Fibroblast of gingiva (primary cell): ENCODE measurements at regions not wholly inside any gene's neighbourhood (a gene's known extent, or its start where the extent isn't known, plus 50 kb on each side); places are given as distances from the start of the nearest gene placed in this dataset.
"Not testable (repeated sequence)": the region's sequence is repeated elsewhere in the genome, so short reads cannot be mapped to it uniquely, and the experiment has no call there.

ENCODE experiments used
- DNase-seq: peaks from one replicate; pipeline ENCODE4 v3.0.0-alpha.2; 2011; ENCODE audit warnings: low read depth

- DNase-seq: no peak
Observed at GRCh38 chr2:60356346-60356745, 197.1 kb downstream of the BCL11A start.

GRCh38 chr2:60355849-60356261, 197.6 kb downstream of the BCL11A start:
- DNase-seq: no peak

- no peak for DNase-seq
Observed at GRCh38 chr2:60354713-60355112, 198.7 kb downstream of the BCL11A start.

- no peak for DNase-seq
Observed at GRCh38 chr2:60353863-60354262, 199.6 kb downstream of the BCL11A start.

GRCh38 chr2:60353406-60353800, 200.1 kb downstream of the BCL11A start:
- DNase-seq: no peak

GRCh38 chr2:60352491-60353405, 200.7 kb downstream of the BCL11A start:
- DNase-seq: no peak

GRCh38 chr2:60351802-60352201, 201.7 kb downstream of the BCL11A start:
- no peak for DNase-seq

- no peak for DNase-seq
Observed at GRCh38 chr2:60351321-60351720, 202.1 kb downstream of the BCL11A start.

GRCh38 chr2:60350791-60351190, 202.7 kb downstream of the BCL11A start:
- no peak for DNase-seq

GRCh38 chr2:60347781-60348180, 205.7 kb downstream of the BCL11A start:
- no peak for DNase-seq

GRCh38 chr2:60342491-60342890, 211.0 kb downstream of the BCL11A start:
- DNase-seq: not testable (repeated sequence)

- no peak for DNase-seq
Observed at GRCh38 chr2:60341151-60341550, 212.3 kb downstream of the BCL11A start.

- no peak for DNase-seq
Observed at GRCh38 chr2:60339286-60339685, 214.2 kb downstream of the BCL11A start.

- DNase-seq: no peak
Observed at GRCh38 chr2:60337142-60337497, 216.3 kb downstream of the BCL11A start.

- DNase-seq: no peak
Observed at GRCh38 chr2:60336442-60337141, 216.9 kb downstream of the BCL11A start.

GRCh38 chr2:60335533-60336237, 217.8 kb downstream of the BCL11A start:
- no peak for DNase-seq

GRCh38 chr2:60334610-60335009, 218.8 kb downstream of the BCL11A start:
- DNase-seq: no peak

- no peak for DNase-seq
Observed at GRCh38 chr2:60333264-60333663, 220.2 kb downstream of the BCL11A start.

- no peak for DNase-seq
Observed at GRCh38 chr2:60331115-60331809, 222.2 kb downstream of the BCL11A start.

GRCh38 chr2:60329225-60329624, 224.2 kb downstream of the BCL11A start:
- DNase-seq: no peak

GRCh38 chr2:60324536-60324935, 228.9 kb downstream of the BCL11A start:
- no peak for DNase-seq

- DNase-seq: no peak
Observed at GRCh38 chr2:60321816-60322215, 231.6 kb downstream of the BCL11A start.
